MM.1S (cell line): ENCODE measurements at regions not wholly inside any gene's neighbourhood (a gene's known extent, or its start where the extent isn't known, plus 50 kb on each side); places are given as distances from the start of the nearest gene placed in this dataset.

Experiments used
- EZH2 ChIP-seq: fragments of 300-600 bp; sonication (generic); optimal IDR thresholded peaks from 2 replicates; pipeline ENCODE3; 2017; ENCODE audit warnings: low read depth, mild to moderate bottlenecking, antibody characterized with exemption, low read length, mixed read lengths
- EZH2phosphoT487 ChIP-seq: fragments of 300-600 bp; sonication (generic); IDR thresholded peaks from 2 replicates; pipeline ENCODE4 v1.6.1; 2018; ENCODE audit warnings: antibody characterized with exemption, low read length
- TF ChIP-seq, protein P1 (sequence below): fragments of 300-600 bp; sonication (generic); IDR thresholded peaks from 2 replicates; pipeline ENCODE4 v1.5.1; 2016; ENCODE audit warnings: antibody characterized with exemption, low read length, mixed read lengths

DNA sequence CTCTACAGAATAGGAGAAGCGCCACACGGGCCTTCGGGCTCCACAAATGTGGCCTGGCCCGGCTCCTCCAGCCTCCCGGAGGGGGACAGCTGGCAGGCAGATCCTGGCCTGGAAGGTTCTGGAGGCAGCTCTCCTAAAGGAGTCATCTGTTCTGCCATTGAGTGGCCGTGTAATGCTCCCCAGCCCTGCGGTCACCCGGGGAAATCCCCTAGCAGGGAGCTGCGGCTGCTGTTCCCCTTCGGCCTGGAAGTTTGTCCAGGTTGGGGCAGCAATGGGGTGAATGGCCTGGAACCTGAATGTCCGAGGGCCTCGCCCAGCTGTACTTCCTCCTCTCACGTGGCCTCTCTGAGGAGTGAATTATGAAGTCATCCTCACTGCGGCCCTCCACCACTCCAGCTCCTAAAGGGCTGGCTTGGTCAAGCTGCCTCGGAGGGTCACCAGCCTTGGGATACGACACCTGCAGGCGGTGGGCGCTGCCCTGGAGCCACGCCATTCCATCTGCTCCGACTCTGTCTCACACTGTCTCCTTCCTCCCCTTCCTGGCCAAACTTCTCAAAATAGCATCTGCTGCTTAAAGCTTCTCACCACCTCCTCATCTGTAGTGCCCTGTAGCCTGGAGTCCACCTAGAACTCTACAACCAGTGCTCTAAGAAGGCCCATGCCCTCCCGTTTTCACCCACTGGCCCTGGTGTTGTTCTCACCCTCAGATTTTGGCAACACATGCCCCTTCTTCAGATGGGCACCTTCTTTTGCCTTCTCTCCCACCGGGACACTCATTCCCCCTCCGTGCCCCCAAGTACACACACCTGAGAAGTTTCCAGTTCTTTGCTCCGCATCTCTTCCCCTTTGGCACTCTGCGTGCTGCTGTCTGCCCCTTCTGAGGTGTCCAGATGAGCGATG, 54.4 kb upstream of the TMPRSS2 start:
- TF ChIP-seq, protein P1, sequence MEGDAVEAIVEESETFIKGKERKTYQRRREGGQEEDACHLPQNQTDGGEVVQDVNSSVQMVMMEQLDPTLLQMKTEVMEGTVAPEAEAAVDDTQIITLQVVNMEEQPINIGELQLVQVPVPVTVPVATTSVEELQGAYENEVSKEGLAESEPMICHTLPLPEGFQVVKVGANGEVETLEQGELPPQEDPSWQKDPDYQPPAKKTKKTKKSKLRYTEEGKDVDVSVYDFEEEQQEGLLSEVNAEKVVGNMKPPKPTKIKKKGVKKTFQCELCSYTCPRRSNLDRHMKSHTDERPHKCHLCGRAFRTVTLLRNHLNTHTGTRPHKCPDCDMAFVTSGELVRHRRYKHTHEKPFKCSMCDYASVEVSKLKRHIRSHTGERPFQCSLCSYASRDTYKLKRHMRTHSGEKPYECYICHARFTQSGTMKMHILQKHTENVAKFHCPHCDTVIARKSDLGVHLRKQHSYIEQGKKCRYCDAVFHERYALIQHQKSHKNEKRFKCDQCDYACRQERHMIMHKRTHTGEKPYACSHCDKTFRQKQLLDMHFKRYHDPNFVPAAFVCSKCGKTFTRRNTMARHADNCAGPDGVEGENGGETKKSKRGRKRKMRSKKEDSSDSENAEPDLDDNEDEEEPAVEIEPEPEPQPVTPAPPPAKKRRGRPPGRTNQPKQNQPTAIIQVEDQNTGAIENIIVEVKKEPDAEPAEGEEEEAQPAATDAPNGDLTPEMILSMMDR = no peak
- no peak for TF ChIP-seq EZH2
- TF ChIP-seq EZH2phosphoT487 = no peak
